Left renal pelvis (tissue), 4 donors: ENCODE measurements at regions not wholly inside any gene's neighbourhood (a gene's known extent, or its start where the extent isn't known, plus 50 kb on each side); places are given as distances from the start of the nearest gene placed in this dataset.
"Not testable (repeated sequence)": the region's sequence is repeated elsewhere in the genome, so short reads cannot be mapped to it uniquely, and the experiment has no call there.

Experiments
- DNase-seq, 4 donors: peaks; one replicate each; pipeline ENCODE4 v3.0.0-alpha.2; 2013; ENCODE audit warnings: low read depth in 4 of 4, low spot score in 3 of 4

GRCh38 chr2:150274108-150274507, 213.4 kb downstream of the RND3 start:
- DNase-seq: no peak

- DNase-seq: no peak
Measured at GRCh38 chr2:150271952-150272802, 215.3 kb downstream of the RND3 start.

- no peak for DNase-seq
Measured at GRCh38 chr2:150267651-150268415, 219.6 kb downstream of the RND3 start.

GRCh38 chr2:150266931-150267330, 220.5 kb downstream of the RND3 start:
- no peak for DNase-seq

GRCh38 chr2:150264442-150264841, 223.0 kb downstream of the RND3 start:
- no peak for DNase-seq

- no peak for DNase-seq
Measured at GRCh38 chr2:150261691-150262090, 225.8 kb downstream of the RND3 start.

GRCh38 chr2:150260636-150261035, 226.8 kb downstream of the RND3 start:
- DNase-seq: no peak

GRCh38 chr2:150259746-150260145, 227.7 kb downstream of the RND3 start:
- DNase-seq: no peak

GRCh38 chr2:150258781-150259307, 228.6 kb downstream of the RND3 start:
- no peak for DNase-seq

GRCh38 chr2:150256736-150257135, 230.7 kb downstream of the RND3 start:
- no peak for DNase-seq

GRCh38 chr2:150255528-150255927, 231.9 kb downstream of the RND3 start:
- DNase-seq: no peak

- DNase-seq: not testable (repeated sequence)
Measured at GRCh38 chr2:150249735-150250134, 237.7 kb downstream of the RND3 start.

- DNase-seq: no peak
Measured at GRCh38 chr2:150247481-150247880, 240.0 kb downstream of the RND3 start.

- no peak for DNase-seq
Measured at GRCh38 chr2:150234787-150235446, 252.6 kb downstream of the RND3 start.

GRCh38 chr2:150232871-150233270, 254.6 kb downstream of the RND3 start:
- DNase-seq: no peak

GRCh38 chr2:150232321-150232720, 255.1 kb downstream of the RND3 start:
- no peak for DNase-seq

GRCh38 chr2:150230616-150231015, 256.9 kb downstream of the RND3 start:
- no peak for DNase-seq

- DNase-seq: no peak
Measured at GRCh38 chr2:150230004-150230403, 257.5 kb downstream of the RND3 start.

- DNase-seq: no peak
Measured at GRCh38 chr2:150228936-150229335, 258.5 kb downstream of the RND3 start.

GRCh38 chr2:150225030-150225429, 262.4 kb downstream of the RND3 start:
- DNase-seq: no peak

- DNase-seq: no peak
Measured at GRCh38 chr2:150224321-150224720, 263.1 kb downstream of the RND3 start.
